Neural progenitor cell (in vitro differentiated cells): ENCODE measurements at regions not wholly inside any gene's neighbourhood (a gene's known extent, or its start where the extent isn't known, plus 50 kb on each side); places are given as distances from the start of the nearest gene placed in this dataset.

Source experiments
- DNase-seq: peaks from one replicate; pipeline ENCODE4 v3.0.0-alpha.2; 2016; ENCODE audit warnings: low spot score
- H2AFZ ChIP-seq: fragments of 200-600 bp; sonication (generic); replicated peaks from 2 replicates; pipeline ENCODE4 v1.6.1; 2016; ENCODE audit warnings: antibody characterized with exemption
- H3F3A ChIP-seq: fragments of 200-600 bp; sonication (generic); 2 replicates; pipeline ENCODE4 v1.6.1; 2016; ENCODE audit warnings: antibody characterized with exemption, low read depth
- H3K27ac ChIP-seq: fragments of 200-600 bp; sonication (generic); 2 replicates; pipeline ENCODE4 v1.5.1; 2016; ENCODE audit warnings: mild to moderate bottlenecking
- H3K27me3 ChIP-seq: fragments of 200-600 bp; sonication (generic); 2 replicates; pipeline ENCODE4 v1.6.1; 2016; ENCODE audit warnings: mild to moderate bottlenecking, moderate library complexity
- H3K36me3 ChIP-seq: fragments of 200-600 bp; sonication (generic); 2 replicates; pipeline ENCODE4 v1.5.1; 2016
- H3K4me1 ChIP-seq: fragments of 200-600 bp; sonication (generic); 2 replicates; pipeline ENCODE4 v1.6.1; 2016; ENCODE audit warnings: mixed run types
- H3K4me2 ChIP-seq: fragments of 200-600 bp; sonication (generic); 2 replicates; pipeline ENCODE4 v1.6.1; 2016
- H3K4me3 ChIP-seq: fragments of 200-600 bp; sonication (generic); 2 replicates; pipeline ENCODE4 v1.5.1; 2016
- H3K79me2 ChIP-seq: fragments of 200-600 bp; sonication (generic); 2 replicates; pipeline ENCODE4 v1.6.1; 2016; ENCODE audit warnings: low read depth
- H3K9ac ChIP-seq: fragments of 200-600 bp; sonication (generic); 2 replicates; pipeline ENCODE4 v1.6.1; 2016
- H3K9me3 ChIP-seq: fragments of 200-600 bp; sonication (generic); 2 replicates; pipeline ENCODE4 v1.5.1; 2016; ENCODE audit warnings: low read depth
- H4K20me1 ChIP-seq: fragments of 200-600 bp; sonication (generic); 2 replicates; pipeline ENCODE4 v1.6.1; 2016; ENCODE audit warnings: low read depth
- H3K27ac Mint-ChIP-seq: 3 replicates; pipeline ENCODE4 v1.8.0; 2021; ENCODE audit warnings: mixed read lengths
- H3K27me3 Mint-ChIP-seq: 2 replicates; pipeline ENCODE4 v1.8.0; 2022; ENCODE audit warnings: low read depth, mild to moderate bottlenecking, inconsistent platforms, moderate library complexity, mixed read lengths; ENCODE audit not compliant: insufficient read depth
- H3K36me3 Mint-ChIP-seq: 3 replicates; pipeline ENCODE4 v1.8.0; 2021; ENCODE audit warnings: mixed read lengths
- H3K4me1 Mint-ChIP-seq: 3 replicates; pipeline ENCODE4 v1.8.0; 2021; ENCODE audit warnings: mixed read lengths
- H3K4me3 Mint-ChIP-seq: 3 replicates; pipeline ENCODE4 v1.8.0; 2021; ENCODE audit warnings: mild to moderate bottlenecking, moderate library complexity, mixed read lengths
- H3K9me3 Mint-ChIP-seq: 3 replicates; pipeline ENCODE4 v1.8.0; 2020; ENCODE audit warnings: mixed read lengths
- CTCF ChIP-seq: fragments of 200-600 bp; sonication (generic); IDR thresholded peaks from 2 replicates; pipeline ENCODE4 v1.5.1; 2017; ENCODE audit warnings: antibody characterized with exemption, mild to moderate bottlenecking
- EZH2 ChIP-seq: fragments of 200-600 bp; sonication (generic); IDR thresholded peaks from 2 replicates; pipeline ENCODE4 v1.6.1; 2017; ENCODE audit warnings: antibody characterized with exemption, mild to moderate bottlenecking, moderate library complexity
- EZH2phosphoT487 ChIP-seq: fragments of 200-600 bp; sonication (generic); IDR thresholded peaks from 2 replicates; pipeline ENCODE4 v1.6.1; 2017; ENCODE audit warnings: antibody characterized with exemption

DNA sequence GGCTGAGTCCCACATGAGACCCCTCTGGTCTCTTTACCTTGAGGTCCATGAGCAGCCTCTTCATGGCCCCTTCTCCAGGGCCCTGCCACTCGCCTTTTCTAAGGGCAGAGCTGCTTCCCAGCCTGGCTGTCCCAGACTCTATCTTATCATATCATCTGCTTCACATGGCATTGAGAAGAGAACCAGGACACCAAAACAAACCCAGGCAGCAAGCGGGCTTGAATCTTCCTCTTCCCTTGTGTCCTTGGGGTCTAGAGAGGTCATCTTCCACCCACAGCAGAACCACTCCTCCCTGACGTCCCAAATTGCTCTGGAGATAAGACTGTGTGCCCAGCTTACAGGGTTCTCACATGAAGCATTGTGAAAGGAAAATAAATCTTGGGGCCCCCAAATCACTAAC, 261.3 kb upstream of the AUTS2 start:
- H3K79me2 ChIP-seq, result no peaks in the 10 kb centered on the region
- H3K4me3 ChIP-seq, result no peak overlapping the region
- Mint-ChIP-seq H3K27me3 (peaks cover 5% of the 10 kb centered on the region), H3K36me3 (no peaks in the 10 kb centered on the region), H3K27ac (no peak overlapping the region), H3K4me1 (no peaks in the 10 kb centered on the region), H3K9me3 (no peaks in the 10 kb centered on the region), H3K4me3 (no peak overlapping the region)
- H3K4me2 ChIP-seq, result no peak overlapping the region
- H4K20me1 ChIP-seq, result no peaks in the 10 kb centered on the region
- H2AFZ ChIP-seq, result no peak overlapping the region
- H3K27me3 ChIP-seq, result no peaks in the 10 kb centered on the region
- TF ChIP-seq EZH2phosphoT487, result no peak
- no peak for TF ChIP-seq EZH2
- TF ChIP-seq CTCF, result no peak
- no peak overlapping the region for H3K9ac ChIP-seq
- no peak overlapping the region for H3K27ac ChIP-seq
- DNase-seq, result no peak
- H3K4me1 ChIP-seq, result no peaks in the 10 kb centered on the region
- no peaks in the 10 kb centered on the region for H3K9me3 ChIP-seq
- H3K36me3 ChIP-seq, result no peaks in the 10 kb centered on the region
- H3F3A ChIP-seq, result no peaks in the 10 kb centered on the region

DNA sequence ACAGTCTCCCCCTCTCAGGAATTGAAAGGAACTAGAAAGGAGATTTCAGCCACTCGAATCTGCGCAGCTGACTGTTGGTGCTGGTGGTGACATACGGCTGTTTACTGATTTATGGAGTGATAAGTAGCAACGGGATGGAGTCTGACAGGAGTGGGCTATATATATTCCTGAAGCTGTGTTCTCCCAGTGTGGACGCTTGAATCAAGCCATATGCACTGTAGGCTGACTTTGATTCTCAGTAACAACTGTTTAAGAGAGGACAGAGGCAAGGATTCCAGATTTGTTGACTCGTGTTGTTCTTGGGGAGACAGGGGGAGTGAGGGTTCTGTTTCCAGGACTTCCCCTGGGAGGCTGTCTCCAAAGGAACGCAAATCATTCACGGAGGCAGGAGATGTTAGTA, 260.1 kb upstream of the AUTS2 start:
- Mint-ChIP-seq H3K4me1 (no peaks in the 10 kb centered on the region), H3K27ac (no peak overlapping the region), H3K9me3 (no peaks in the 10 kb centered on the region)

GRCh38 chr7:69341288-69341687, 257.0 kb upstream of the AUTS2 start:
- H3K27ac Mint-ChIP-seq, result no peak overlapping the region
- Histone ChIP-seq H3K9ac (no peak overlapping the region), H3K27ac (no peak overlapping the region), H3K79me2 (no peaks in the 10 kb centered on the region), H3K9me3 (no peaks in the 10 kb centered on the region), H3F3A (no peaks in the 10 kb centered on the region), H2AFZ (no peak overlapping the region), H3K4me2 (no peak overlapping the region), H4K20me1 (no peaks in the 10 kb centered on the region), H3K27me3 (no peaks in the 10 kb centered on the region), H3K4me3 (no peak overlapping the region), H3K36me3 (no peaks in the 10 kb centered on the region), H3K4me1 (no peaks in the 10 kb centered on the region)
- TF ChIP-seq EZH2 (no peak), EZH2phosphoT487 (no peak), CTCF (no peak)
- DNase-seq, result no peak
- peaks cover 5% of the 10 kb centered on the region for H3K9me3 Mint-ChIP-seq
- no peaks in the 10 kb centered on the region for H3K36me3 Mint-ChIP-seq
- H3K27me3 Mint-ChIP-seq, result peaks cover 7% of the 10 kb centered on the region
- no peaks in the 10 kb centered on the region for H3K4me1 Mint-ChIP-seq
- H3K4me3 Mint-ChIP-seq, result no peak overlapping the region

More for the DNA sequence above, 260.1 kb upstream of the AUTS2 start:
- DNase-seq, result no peak
- no peaks in the 10 kb centered on the region for H4K20me1 ChIP-seq
- no peak for TF ChIP-seq EZH2
- no peak for TF ChIP-seq EZH2phosphoT487
- TF ChIP-seq CTCF, result no peak
- H3K9ac ChIP-seq, result no peak overlapping the region
- no peak overlapping the region for H2AFZ ChIP-seq
- no peaks in the 10 kb centered on the region for H3K79me2 ChIP-seq
- no peaks in the 10 kb centered on the region for H3K36me3 Mint-ChIP-seq
- H3K4me3 Mint-ChIP-seq, result no peak overlapping the region
- no peaks in the 10 kb centered on the region for H3K27me3 ChIP-seq
- H3F3A ChIP-seq, result no peaks in the 10 kb centered on the region
- H3K27me3 Mint-ChIP-seq, result peaks cover 5% of the 10 kb centered on the region
- no peak overlapping the region for H3K4me2 ChIP-seq
- no peak overlapping the region for H3K27ac ChIP-seq
- H3K4me3 ChIP-seq, result no peak overlapping the region
- no peaks in the 10 kb centered on the region for H3K36me3 ChIP-seq
- H3K4me1 ChIP-seq, result no peaks in the 10 kb centered on the region
- H3K9me3 ChIP-seq, result no peaks in the 10 kb centered on the region
